Liver (tissue), 8 donors: ENCODE measurements at regions not wholly inside any gene's neighbourhood (a gene's known extent, or its start where the extent isn't known, plus 50 kb on each side); places are given as distances from the start of the nearest gene placed in this dataset.
"Not testable (repeated sequence)": the region's sequence is repeated elsewhere in the genome, so short reads cannot be mapped to it uniquely, and the experiment has no call there.

Source experiments
- DNase-seq: peaks from one replicate; pipeline ENCODE4 v3.0.0-alpha.2; 2017; ENCODE audit warnings: low spot score
- H3K27ac ChIP-seq, 2 donors: one replicate each; pipeline ENCODE4 v1.7.0; 2013; ENCODE audit warnings: inconsistent platforms in 2 of 2, low read length in 2 of 2, control low read depth in 1 of 2, low read depth in 1 of 2, mild to moderate bottlenecking in 1 of 2
- H3K27me3 ChIP-seq, 4 donors: one replicate each; pipeline versions ENCODE4 v1.6.1 to v1.7.0; 2013; ENCODE audit warnings: low read length in 3 of 4, inconsistent platforms in 1 of 4, mild to moderate bottlenecking in 1 of 4, moderate library complexity in 1 of 4; ENCODE audit not compliant: control insufficient read depth in 4 of 4, insufficient read depth in 4 of 4
- H3K36me3 ChIP-seq, 4 donors: one replicate each; pipeline versions ENCODE4 v1.6.1 to v1.7.0; 2013; ENCODE audit warnings: low read length in 3 of 4, mild to moderate bottlenecking in 3 of 4, low read depth in 1 of 4, moderate library complexity in 1 of 4; ENCODE audit not compliant: control insufficient read depth in 4 of 4, insufficient read depth in 3 of 4
- H3K4me1 ChIP-seq, 4 donors: one replicate each; pipeline versions ENCODE4 v1.6.1 to v1.7.0; 2013; ENCODE audit warnings: low read length in 3 of 4, mild to moderate bottlenecking in 3 of 4, moderate library complexity in 1 of 4; ENCODE audit not compliant: control insufficient read depth in 4 of 4, insufficient read depth in 4 of 4
- H3K4me3 ChIP-seq, 3 donors: one replicate each; pipeline versions ENCODE4 v1.6.1 to v1.7.0; 2013; ENCODE audit warnings: low read length in 3 of 3, control low read depth in 1 of 3, low read depth in 1 of 3, mild to moderate bottlenecking in 1 of 3
- H3K9ac ChIP-seq, 2 donors: one replicate each; pipeline ENCODE4 v1.7.0; 2013; ENCODE audit warnings: low read length in 2 of 2, mild to moderate bottlenecking in 2 of 2, moderate library complexity in 2 of 2, control low read depth in 1 of 2, low read depth in 1 of 2
- H3K9me3 ChIP-seq, 4 donors: one replicate each; pipeline versions ENCODE4 v1.6.1 to v1.7.0; 2013; ENCODE audit warnings: low read length in 3 of 4; ENCODE audit not compliant: control insufficient read depth in 4 of 4
- ATF3 ChIP-seq: IDR thresholded peaks from 2 replicates; pipeline ENCODE4 v1.6.1; 2016; ENCODE audit warnings: antibody characterized with exemption
- CTCF ChIP-seq: fragments of 150-350 bp; IDR thresholded peaks from 2 replicates; pipeline ENCODE4 v1.5.1; 2017; ENCODE audit warnings: improper control_type of control experiment, low read depth, low read length; ENCODE audit not compliant: missing input control
- EGR1 ChIP-seq, 2 donors: IDR thresholded peaks; 2 replicates each; pipeline ENCODE4 v1.6.1; 2016 to 2018; ENCODE audit warnings: antibody characterized with exemption in 2 of 2, low read depth in 2 of 2
- FOXA1 ChIP-seq: IDR thresholded peaks from 2 replicates; pipeline ENCODE4 v1.6.1; 2016; ENCODE audit warnings: antibody characterized with exemption
- FOXA2 ChIP-seq: IDR thresholded peaks from 2 replicates; pipeline ENCODE4 v1.6.1; 2016; ENCODE audit warnings: antibody characterized with exemption
- GABPA ChIP-seq, 2 donors: IDR thresholded peaks in 1 of 2; conservative IDR thresholded peaks in 1 of 2; 2 replicates each; pipeline ENCODE4 v1.6.1; 2016; ENCODE audit warnings: antibody characterized with exemption in 2 of 2, mild to moderate bottlenecking in 1 of 2, moderate library complexity in 1 of 2
- HNF4A ChIP-seq, 2 donors: conservative IDR thresholded peaks; 2 replicates each; pipeline ENCODE4 v1.6.1; 2016; ENCODE audit warnings: antibody characterized with exemption in 2 of 2, mild to moderate bottlenecking in 2 of 2
- HNF4G ChIP-seq: IDR thresholded peaks from 2 replicates; pipeline ENCODE4 v1.6.1; 2016; ENCODE audit warnings: antibody characterized with exemption
- JUND ChIP-seq, 2 donors: IDR thresholded peaks; 2 replicates each; pipeline ENCODE4 v1.6.1; 2016; ENCODE audit warnings: antibody characterized with exemption in 2 of 2
- MAX ChIP-seq: IDR thresholded peaks from 2 replicates; pipeline ENCODE4 v1.6.1; 2016; ENCODE audit warnings: antibody characterized with exemption
- NR2F2 ChIP-seq: IDR thresholded peaks from 2 replicates; pipeline ENCODE4 v1.6.1; 2016; ENCODE audit warnings: antibody characterized with exemption
- RAD21 ChIP-seq, 2 donors: IDR thresholded peaks; 2 replicates each; pipeline ENCODE4 v1.6.1; 2016; ENCODE audit warnings: antibody characterized with exemption in 2 of 2, mild to moderate bottlenecking in 2 of 2
- REST ChIP-seq: IDR thresholded peaks from 2 replicates; pipeline ENCODE4 v1.6.1; 2016; ENCODE audit warnings: antibody characterized with exemption, mild to moderate bottlenecking
- RXRA ChIP-seq, 2 donors: IDR thresholded peaks; 2 replicates each; pipeline ENCODE4 v1.6.1; 2017 to 2018; ENCODE audit warnings: antibody characterized with exemption in 2 of 2, mild to moderate bottlenecking in 1 of 2
- SP1 ChIP-seq: IDR thresholded peaks from 2 replicates; pipeline ENCODE4 v1.6.1; 2018; ENCODE audit warnings: antibody characterized with exemption, mild to moderate bottlenecking
- TAF1 ChIP-seq: conservative IDR thresholded peaks from 2 replicates; pipeline ENCODE4 v1.6.1; 2016; ENCODE audit warnings: antibody characterized with exemption, mild to moderate bottlenecking
- YY1 ChIP-seq: IDR thresholded peaks from 2 replicates; pipeline ENCODE4 v1.6.1; 2016; ENCODE audit warnings: antibody characterized with exemption, mild to moderate bottlenecking
- ZBTB33 ChIP-seq: IDR thresholded peaks from 2 replicates; pipeline ENCODE4 v1.6.1; 2016; ENCODE audit warnings: antibody characterized with exemption
- WGBS: extraction: QIAGEN DNeasy Blood & Tissue Kit; methylation state at CpG from one replicate; pipeline ENCODE4 v1.1.7; 2013; 5-methylcytosine and 5-hydroxymethylcytosine counted together
- donor health status: healthy.
- donor health status: healthy.
- donor health status: healthy.
- donor health status: healthy.
- donor health status: healthy.

GRCh38 chr19:22519562-22519961 is 97.4 kb upstream of the ZNF98 start:
- not testable (repeated sequence) for H3K4me3 ChIP-seq, H3K9ac ChIP-seq, H3K36me3 ChIP-seq, DNase-seq, H3K27me3 ChIP-seq, H3K27ac ChIP-seq, H3K4me1 ChIP-seq
- peaks cover 11 to 27% (median 18%) of the 10 kb centered on the region in 4 donors for H3K9me3 ChIP-seq
- WGBS = 20% methylated on average over 13 of the region's 13 CpGs

- TF ChIP-seq MAX (no peak), TAF1 (no peak), JUND (IDR thresholded peaks at IDR 0.05) (no peak), YY1 (no peak), ATF3 (no peak), HNF4G (no peak), RAD21 (IDR thresholded peaks at IDR 0.05) (no peak), RXRA (IDR thresholded peaks at IDR 0.05) (no peak)
- Histone ChIP-seq H3K36me3 (no peaks in the 10 kb centered on the region), H3K27me3 (no peaks in the 10 kb centered on the region), H3K27ac (no peak overlapping the region), H3K4me1 (no peaks in the 10 kb centered on the region), H3K9ac (no peak overlapping the region), H3K4me3 (no peak overlapping the region), H3K9me3 (peaks cover 11 to 29% (median 18%) of the 10 kb centered on the region in 4 donors)
- DNase-seq = no peak
- 92% methylated on average over 14 of the region's 14 CpGs for WGBS
Measured at GRCh38 chr19:22519152-22519551, 97.0 kb upstream of the ZNF98 start.

- no peak for TF ChIP-seq RXRA (IDR thresholded peaks at IDR 0.05)
- TF ChIP-seq MAX = no peak
- no peak for TF ChIP-seq CTCF
- no peak for TF ChIP-seq GABPA (IDR thresholded peaks at IDR 0.05 in 1 of 2, conservative IDR thresholded peaks at IDR 0.05 in 1 of 2)
- TF ChIP-seq RAD21 (IDR thresholded peaks at IDR 0.05) = no peak
- TF ChIP-seq FOXA2 = no peak
- no peak for TF ChIP-seq SP1
- TF ChIP-seq JUND (IDR thresholded peaks at IDR 0.05) = no peak
- TF ChIP-seq ZBTB33 = no peak
- TF ChIP-seq REST = no peak
- TF ChIP-seq HNF4A (conservative IDR thresholded peaks at IDR 0.05) = no peak
- TF ChIP-seq ATF3 = no peak
- no peak for TF ChIP-seq NR2F2
- no peak for TF ChIP-seq EGR1 (IDR thresholded peaks at IDR 0.05; ENCODE audit: low read depth in 2 of 2)
- TF ChIP-seq HNF4G = no peak
- TF ChIP-seq TAF1 = no peak
- TF ChIP-seq FOXA1 = no peak
- no peak for TF ChIP-seq YY1
- Histone ChIP-seq H3K9ac (no peak overlapping the region), H3K9me3 (peaks cover 14 to 29% (median 18%) of the 10 kb centered on the region in 4 donors), H3K27ac (no peak overlapping the region), H3K4me1 (no peaks in the 10 kb centered on the region), H3K4me3 (peak overlapping the region in 1 of 3 donors; percentile 17), H3K27me3 (no peaks in the 10 kb centered on the region), H3K36me3 (no peaks in the 10 kb centered on the region)
- 61% methylated on average over 79 of the region's 79 CpGs for WGBS
- no peak for DNase-seq
Measured at GRCh38 chr19:22517496-22518411, 95.6 kb upstream of the ZNF98 start.
